ENCODE measurements at regions not wholly inside any gene's neighbourhood (a gene's known extent, or its start where the extent isn't known, plus 50 kb on each side); places are given as distances from the start of the nearest gene placed in this dataset.
"Not testable (repeated sequence)": the region's sequence is repeated elsewhere in the genome, so short reads cannot be mapped to it uniquely, and the experiment has no call there.

DNA sequence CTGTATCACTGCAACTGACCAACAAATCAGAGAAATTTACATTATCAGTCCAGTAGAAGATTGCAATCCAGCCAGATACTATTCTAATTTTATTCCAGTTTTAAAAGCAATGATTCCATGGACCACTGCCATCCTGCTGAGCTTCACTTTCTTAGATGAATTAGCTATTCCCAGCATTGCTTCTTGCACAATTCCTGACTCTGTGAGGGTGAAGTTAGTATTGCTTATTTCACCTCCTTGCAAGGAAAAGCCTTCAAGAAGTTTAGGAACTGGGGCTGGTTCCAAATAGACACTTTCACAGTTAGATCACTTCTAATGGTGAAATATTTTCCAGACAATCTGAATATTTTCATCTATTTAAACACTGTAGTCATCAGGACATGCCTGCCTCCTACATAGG, 338.6 kb upstream of the TNC start:
- intact Hi-C loops (cut with micrococcal nuclease) = no loop called here
- Mint-ChIP-seq H3K27ac (no peak overlapping the region), H3K27me3 (ENCODE audit: low read depth) (no peaks in the 10 kb centered on the region), H3K36me3 (ENCODE audit: low read depth) (no peaks in the 10 kb centered on the region), H3K4me1 (ENCODE audit: low read depth) (no peaks in the 10 kb centered on the region), H3K9me3 (no peaks in the 10 kb centered on the region), H3K4me3 (ENCODE audit: low read depth) (no peak overlapping the region)
- no peak for DNase-seq (ENCODE audit: low spot score)

DNA sequence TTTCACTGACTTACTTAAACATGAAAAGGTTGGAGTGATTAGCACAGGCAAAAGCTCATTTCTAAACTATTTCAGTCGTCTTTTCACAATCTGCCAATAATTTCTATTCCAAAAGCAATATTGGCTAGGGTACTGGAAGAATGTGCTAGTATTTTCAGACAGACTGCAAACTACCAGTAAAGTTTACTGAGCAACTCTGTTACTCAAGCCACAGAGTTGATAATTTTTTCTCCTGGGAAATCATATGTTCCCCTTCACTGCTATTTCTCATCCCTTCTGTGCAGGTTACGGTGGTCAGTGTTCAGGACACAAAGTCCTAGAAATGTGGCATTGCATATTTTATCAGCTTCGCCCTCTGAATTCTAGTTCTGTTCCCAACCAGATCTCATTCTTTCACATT, 343.3 kb upstream of the TNC start:
- DNase-seq (ENCODE audit: low spot score) = no peak
- Mint-ChIP-seq H3K36me3 (ENCODE audit: low read depth) (no peaks in the 10 kb centered on the region), H3K4me1 (ENCODE audit: low read depth) (no peaks in the 10 kb centered on the region), H3K4me3 (ENCODE audit: low read depth) (no peak overlapping the region), H3K27ac (no peak overlapping the region), H3K9me3 (no peaks in the 10 kb centered on the region), H3K27me3 (ENCODE audit: low read depth) (no peaks in the 10 kb centered on the region)
- intact Hi-C loops (cut with micrococcal nuclease) = no loop called here

DNA sequence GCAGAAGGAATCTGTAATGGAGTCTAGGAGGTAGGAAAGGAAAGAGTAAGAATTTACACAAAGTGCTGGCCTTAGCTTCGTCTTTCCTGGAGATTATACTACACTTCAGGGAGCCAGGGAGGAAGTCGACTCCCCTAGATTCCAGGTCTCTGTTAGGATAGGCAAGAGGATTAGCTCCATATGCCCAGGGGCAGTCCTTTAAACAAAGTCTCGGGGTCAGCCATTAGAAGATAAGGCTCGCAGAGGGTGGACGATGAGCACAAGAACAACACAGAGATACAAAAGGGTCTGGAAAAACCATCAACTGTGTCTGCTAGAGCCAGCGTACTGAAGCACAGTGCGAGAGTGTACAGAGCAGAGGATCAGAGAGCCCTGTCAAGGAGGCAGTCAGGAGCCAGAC, 344.7 kb upstream of the TNC start:
- intact Hi-C loops (cut with micrococcal nuclease) = no loop called here
- no peak overlapping the region for H3K4me3 Mint-ChIP-seq (ENCODE audit: low read depth)
- H3K36me3 Mint-ChIP-seq (ENCODE audit: low read depth) = no peaks in the 10 kb centered on the region
- H3K9me3 Mint-ChIP-seq = no peaks in the 10 kb centered on the region
- no peak for DNase-seq (ENCODE audit: low spot score)
- H3K4me1 Mint-ChIP-seq (ENCODE audit: low read depth) = no peaks in the 10 kb centered on the region
- no peaks in the 10 kb centered on the region for H3K27me3 Mint-ChIP-seq (ENCODE audit: low read depth)
- H3K27ac Mint-ChIP-seq = no peak overlapping the region

DNA sequence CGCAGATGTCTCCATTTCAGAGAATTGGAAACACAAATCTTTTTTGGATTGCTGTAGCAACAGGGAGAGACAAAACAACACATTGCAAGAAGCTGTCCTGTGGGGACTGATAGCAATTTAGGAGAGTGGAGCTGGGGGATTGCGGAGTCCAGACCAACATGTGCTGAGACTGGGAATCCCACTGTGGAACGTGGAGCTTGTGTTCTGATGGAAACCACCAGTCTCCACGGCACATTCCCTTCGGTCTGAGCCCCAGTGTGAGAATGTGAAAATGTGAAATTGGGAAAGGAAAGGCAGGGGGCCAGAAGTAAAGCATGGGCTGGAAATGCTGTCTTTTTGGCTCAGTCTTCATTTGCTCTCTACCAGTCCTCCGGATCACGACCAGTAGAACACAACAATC, 348.8 kb upstream of the TNC start:
- no peaks in the 10 kb centered on the region for H3K9me3 Mint-ChIP-seq
- H3K27me3 Mint-ChIP-seq (ENCODE audit: low read depth) = no peaks in the 10 kb centered on the region
- H3K27ac Mint-ChIP-seq = no peak overlapping the region
- H3K4me1 Mint-ChIP-seq (ENCODE audit: low read depth) = no peaks in the 10 kb centered on the region
- H3K36me3 Mint-ChIP-seq (ENCODE audit: low read depth) = no peaks in the 10 kb centered on the region
- no peak overlapping the region for H3K4me3 Mint-ChIP-seq (ENCODE audit: low read depth)
- intact Hi-C loops (cut with micrococcal nuclease) = no loop called here
- DNase-seq (ENCODE audit: low spot score) = no peak

DNA sequence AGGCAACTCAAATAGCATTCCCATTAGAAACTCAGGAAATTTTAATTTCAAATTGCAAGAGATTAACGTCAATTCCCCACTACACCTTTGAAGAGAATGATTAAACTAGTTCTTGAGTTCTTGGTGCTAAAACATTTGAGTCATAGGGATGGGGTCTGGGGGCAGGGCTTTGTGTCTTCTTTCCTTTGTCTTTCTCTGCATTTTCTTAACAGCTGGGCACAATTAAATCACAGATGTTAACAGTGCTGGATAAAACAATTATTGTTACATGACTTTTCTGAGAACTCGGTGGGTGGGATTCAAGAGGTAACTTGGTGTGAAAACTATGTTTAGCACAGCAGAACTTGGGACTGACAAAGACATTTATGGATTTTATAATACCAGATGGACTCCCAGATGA, 351.9 kb upstream of the TNC start:
- intact Hi-C loops (cut with micrococcal nuclease) = no loop called here
- no peak overlapping the region for H3K27ac Mint-ChIP-seq
- H3K4me1 Mint-ChIP-seq (ENCODE audit: low read depth) = no peaks in the 10 kb centered on the region
- no peak for DNase-seq (ENCODE audit: low spot score)
- no peaks in the 10 kb centered on the region for H3K36me3 Mint-ChIP-seq (ENCODE audit: low read depth)
- no peaks in the 10 kb centered on the region for H3K27me3 Mint-ChIP-seq (ENCODE audit: low read depth)
- no peaks in the 10 kb centered on the region for H3K9me3 Mint-ChIP-seq
- no peak overlapping the region for H3K4me3 Mint-ChIP-seq (ENCODE audit: low read depth)

DNA sequence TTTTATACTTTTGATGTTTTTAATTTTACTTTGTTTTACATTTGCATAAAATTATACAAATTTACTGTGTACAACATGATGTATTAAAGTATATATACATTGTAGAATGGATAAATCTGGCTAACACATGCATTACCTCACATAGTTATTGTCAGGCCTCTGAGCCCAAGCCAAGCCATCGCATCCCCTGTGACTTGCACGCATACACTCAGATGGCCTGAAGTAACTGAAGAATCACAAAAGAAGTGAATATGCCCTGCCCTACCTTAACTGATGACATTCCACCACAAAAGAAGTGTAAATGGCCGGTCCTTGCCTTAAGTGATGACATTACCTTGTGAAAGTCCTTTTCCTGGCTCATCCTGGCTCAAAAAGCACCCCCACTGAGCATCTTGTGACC, 355.1 kb upstream of the TNC start:
- H3K27ac Mint-ChIP-seq; H3K27me3 Mint-ChIP-seq (ENCODE audit: low read depth); H3K4me3 Mint-ChIP-seq (ENCODE audit: low read depth); H3K9me3 Mint-ChIP-seq; H3K4me1 Mint-ChIP-seq (ENCODE audit: low read depth); intact Hi-C loops (cut with micrococcal nuclease); DNase-seq (ENCODE audit: low spot score); H3K36me3 Mint-ChIP-seq (ENCODE audit: low read depth): not testable (repeated sequence)

DNA sequence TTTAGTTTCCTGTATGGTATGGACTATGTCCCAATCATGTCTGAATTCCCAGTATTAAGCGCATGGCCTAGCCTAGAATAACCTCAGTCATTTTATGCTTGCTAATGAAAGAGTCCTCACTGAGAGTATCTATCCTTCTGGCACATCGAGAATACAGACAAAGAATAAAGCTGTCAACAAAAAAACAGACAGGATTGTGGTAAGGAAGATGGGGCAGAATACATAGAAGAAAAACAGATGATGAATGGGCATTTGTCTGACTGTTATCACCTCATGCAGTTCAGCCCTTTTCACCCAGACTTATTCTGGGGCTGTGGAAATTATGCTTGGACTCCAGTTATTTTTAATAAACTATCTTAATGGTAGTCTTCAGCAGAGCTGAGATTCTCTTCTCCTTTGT, 363.8 kb upstream of the TNC start:
- intact Hi-C loops (cut with micrococcal nuclease) = no loop called here
- Mint-ChIP-seq H3K36me3 (ENCODE audit: low read depth) (no peaks in the 10 kb centered on the region), H3K27ac (no peak overlapping the region), H3K9me3 (no peaks in the 10 kb centered on the region), H3K4me3 (ENCODE audit: low read depth) (no peak overlapping the region), H3K27me3 (ENCODE audit: low read depth) (no peaks in the 10 kb centered on the region), H3K4me1 (ENCODE audit: low read depth) (no peaks in the 10 kb centered on the region)
- DNase-seq (ENCODE audit: low spot score) = no peak

DNA sequence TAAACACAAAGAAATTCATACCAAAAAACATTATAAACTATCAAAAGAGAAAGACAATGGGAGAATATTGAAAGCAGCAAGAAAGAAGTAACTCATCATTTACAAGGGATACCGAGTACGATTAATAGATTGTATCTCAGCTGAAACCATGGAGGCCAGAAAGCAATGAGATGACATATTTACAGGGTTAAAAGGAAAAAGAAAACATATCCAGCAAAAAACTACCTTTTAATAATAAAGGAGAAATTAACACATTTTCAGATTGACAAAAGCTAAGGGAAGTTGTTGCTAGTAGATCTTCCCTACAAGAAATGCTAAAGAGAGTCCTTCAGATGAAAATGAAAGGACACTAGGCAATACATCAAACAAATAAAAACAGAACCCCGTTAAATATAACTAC, 364.8 kb upstream of the TNC start:
- H3K36me3 Mint-ChIP-seq (ENCODE audit: low read depth) = no peaks in the 10 kb centered on the region
- no peak for DNase-seq (ENCODE audit: low spot score)
- no peaks in the 10 kb centered on the region for H3K9me3 Mint-ChIP-seq
- no peaks in the 10 kb centered on the region for H3K27me3 Mint-ChIP-seq (ENCODE audit: low read depth)
- no peak overlapping the region for H3K27ac Mint-ChIP-seq
- no peaks in the 10 kb centered on the region for H3K4me1 Mint-ChIP-seq (ENCODE audit: low read depth)
- intact Hi-C loops (cut with micrococcal nuclease) = no loop called here
- no peak overlapping the region for H3K4me3 Mint-ChIP-seq (ENCODE audit: low read depth)

DNA sequence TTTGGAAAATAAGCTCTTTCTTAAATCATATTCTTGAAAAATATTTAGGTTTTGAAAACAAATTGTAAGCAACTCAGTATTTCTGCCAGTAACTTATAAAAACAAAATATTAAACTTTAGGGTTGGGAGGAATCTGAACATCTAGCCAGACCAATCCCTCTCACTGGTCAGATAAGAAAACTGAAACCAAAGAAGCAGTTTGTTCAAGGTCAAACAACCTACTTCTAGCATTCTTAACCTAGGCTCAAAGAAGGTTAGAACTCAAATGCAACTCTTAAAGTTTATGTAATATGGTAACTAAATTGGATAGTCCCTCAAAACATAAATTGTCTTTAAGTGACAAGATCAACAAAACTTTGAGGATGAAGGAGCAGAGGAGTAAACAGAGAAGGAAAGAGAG, 374.9 kb upstream of the TNC start:
- Mint-ChIP-seq H3K36me3 (ENCODE audit: low read depth) (no peaks in the 10 kb centered on the region), H3K27ac (no peak overlapping the region), H3K27me3 (ENCODE audit: low read depth) (peaks cover 2% of the 10 kb centered on the region), H3K4me3 (ENCODE audit: low read depth) (no peak overlapping the region), H3K9me3 (no peaks in the 10 kb centered on the region), H3K4me1 (ENCODE audit: low read depth) (no peaks in the 10 kb centered on the region)
- intact Hi-C loops (cut with micrococcal nuclease) = no loop called here
- no peak for DNase-seq (ENCODE audit: low spot score)

DNA sequence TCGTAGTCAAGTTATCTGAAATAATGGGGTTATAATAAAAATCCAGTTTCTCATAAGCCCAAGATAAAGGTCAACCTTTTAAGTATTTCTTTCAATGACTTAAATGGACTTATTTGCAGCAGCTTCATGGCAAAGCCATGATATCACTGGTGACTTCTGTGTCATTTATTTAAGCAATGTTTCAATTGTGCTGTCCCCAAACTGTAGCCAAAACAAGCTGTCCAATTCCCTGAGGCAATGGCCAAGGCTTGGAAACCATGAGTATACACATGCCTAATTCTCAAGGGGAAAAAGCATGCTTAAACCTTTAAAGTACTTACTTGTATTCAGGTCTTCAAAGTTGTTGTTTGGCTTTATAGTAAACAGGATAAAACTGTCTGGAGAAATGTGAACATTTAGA, 376.4 kb upstream of the TNC start:
- no peaks in the 10 kb centered on the region for H3K4me1 Mint-ChIP-seq (ENCODE audit: low read depth)

DNA sequence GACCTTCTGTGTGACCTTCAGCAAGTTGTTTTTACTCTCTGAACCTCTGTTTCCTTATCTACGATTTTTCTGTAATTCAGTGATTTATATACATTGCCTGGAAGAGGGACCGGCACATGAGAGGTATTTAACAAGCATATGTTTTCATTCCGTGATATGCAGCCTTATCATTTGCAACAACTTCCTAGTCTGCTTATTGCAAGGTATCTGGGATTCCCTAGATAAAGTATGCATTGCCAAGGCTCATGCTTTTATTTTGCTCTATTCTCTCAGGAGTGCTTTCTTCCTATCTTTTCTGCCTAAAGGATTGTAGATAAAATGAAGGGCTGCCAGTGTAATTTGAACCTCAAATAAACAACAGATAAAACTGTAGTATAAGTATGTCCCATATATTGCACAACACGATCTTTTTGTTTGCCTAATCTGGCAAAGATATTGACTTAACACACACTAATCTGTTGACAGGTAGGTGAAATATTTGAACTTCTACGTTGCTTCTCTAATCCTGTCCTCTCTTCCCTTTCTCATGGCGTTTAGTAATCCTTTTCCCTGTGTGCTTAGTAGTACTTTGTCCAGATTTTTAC, 377.2 kb upstream of the TNC start:
- Mint-ChIP-seq H3K27me3 (ENCODE audit: low read depth) (no peaks in the 10 kb centered on the region), H3K36me3 (ENCODE audit: low read depth) (no peaks in the 10 kb centered on the region), H3K27ac (no peak overlapping the region), H3K9me3 (no peaks in the 10 kb centered on the region), H3K4me3 (ENCODE audit: low read depth) (no peak overlapping the region), H3K4me1 (ENCODE audit: low read depth) (no peaks in the 10 kb centered on the region)
- intact Hi-C loops (cut with micrococcal nuclease) = no loop called here
- no peak for DNase-seq (ENCODE audit: low spot score)

More for the DNA sequence above, 376.4 kb upstream of the TNC start:
- H3K36me3 Mint-ChIP-seq (ENCODE audit: low read depth) = no peaks in the 10 kb centered on the region
- H3K27me3 Mint-ChIP-seq (ENCODE audit: low read depth) = peaks cover 2% of the 10 kb centered on the region
- no peak for DNase-seq (ENCODE audit: low spot score)
- H3K4me3 Mint-ChIP-seq (ENCODE audit: low read depth) = no peak overlapping the region
- no peak overlapping the region for H3K27ac Mint-ChIP-seq
- no peaks in the 10 kb centered on the region for H3K9me3 Mint-ChIP-seq
- intact Hi-C loops (cut with micrococcal nuclease) = no loop called here

DNA sequence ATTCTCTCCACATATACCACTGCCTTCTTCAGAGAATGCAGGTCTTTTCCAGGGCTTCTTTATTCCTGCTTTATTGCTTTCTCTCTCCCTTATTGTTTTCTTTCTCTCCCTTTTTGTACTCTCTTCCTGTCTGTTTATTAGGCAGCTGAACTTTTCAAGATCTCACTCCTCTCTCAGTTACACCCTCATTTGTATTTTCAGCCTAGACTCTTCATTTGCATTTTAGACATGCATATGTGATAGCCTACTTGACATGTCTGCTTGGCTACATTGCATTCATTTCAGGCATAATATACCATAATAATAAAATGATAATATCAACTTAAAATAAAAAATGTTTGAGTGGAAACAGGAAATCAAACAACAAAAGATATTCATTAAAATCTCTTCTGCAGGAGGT, 377.9 kb upstream of the TNC start:
- Mint-ChIP-seq H3K9me3 (no peaks in the 10 kb centered on the region), H3K4me3 (ENCODE audit: low read depth) (no peak overlapping the region), H3K27me3 (ENCODE audit: low read depth) (no peaks in the 10 kb centered on the region), H3K27ac (no peak overlapping the region), H3K36me3 (ENCODE audit: low read depth) (no peaks in the 10 kb centered on the region), H3K4me1 (ENCODE audit: low read depth) (no peaks in the 10 kb centered on the region)
- intact Hi-C loops (cut with micrococcal nuclease) = no loop called here
- no peak for DNase-seq (ENCODE audit: low spot score)

DNA sequence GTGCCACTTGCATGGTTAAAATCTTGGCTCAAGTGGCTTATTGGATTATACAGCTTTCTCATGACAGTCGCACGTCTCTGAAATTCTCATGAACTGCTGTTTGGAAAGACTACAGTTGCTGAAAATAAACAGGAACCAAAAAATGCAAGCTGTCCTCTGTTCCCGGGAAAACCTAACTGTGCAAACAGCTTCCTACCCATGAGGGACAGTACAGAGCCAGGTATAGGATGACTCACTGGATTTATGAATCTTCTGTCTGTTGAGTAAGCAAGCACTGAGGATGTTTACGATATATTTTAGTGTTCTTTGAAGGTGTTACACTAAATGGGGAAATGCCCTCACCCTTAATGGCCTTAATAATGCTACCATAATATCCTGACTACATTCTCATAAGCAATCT, 380.3 kb upstream of the TNC start:
- H3K4me1 Mint-ChIP-seq (ENCODE audit: low read depth) = no peaks in the 10 kb centered on the region
- intact Hi-C loops (cut with micrococcal nuclease) = no loop called here
- DNase-seq (ENCODE audit: low spot score) = no peak
- H3K9me3 Mint-ChIP-seq = no peaks in the 10 kb centered on the region
- H3K27ac Mint-ChIP-seq = no peak overlapping the region
- H3K36me3 Mint-ChIP-seq (ENCODE audit: low read depth) = no peaks in the 10 kb centered on the region
- no peak overlapping the region for H3K4me3 Mint-ChIP-seq (ENCODE audit: low read depth)
- no peaks in the 10 kb centered on the region for H3K27me3 Mint-ChIP-seq (ENCODE audit: low read depth)

DNA sequence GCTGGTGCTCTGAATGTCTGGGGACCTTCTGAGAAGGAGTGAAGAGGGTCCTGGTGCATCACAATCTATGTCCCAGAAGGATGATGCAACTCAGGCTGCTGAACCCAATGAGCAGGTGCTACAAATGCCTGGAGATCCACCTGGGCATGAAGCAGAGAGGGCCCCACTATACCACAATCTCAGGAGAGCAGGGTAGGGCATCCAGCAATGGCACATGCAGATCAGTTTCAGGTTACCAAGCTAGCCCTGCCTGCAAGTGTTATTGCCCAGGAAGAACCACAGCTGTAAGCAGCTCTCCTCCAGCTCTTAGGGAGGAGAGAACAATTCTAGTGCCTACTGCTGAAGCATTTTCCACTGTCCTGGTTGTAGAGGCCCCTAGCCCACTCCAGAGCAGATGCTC, 389.2 kb upstream of the TNC start:
- Mint-ChIP-seq H3K36me3 (ENCODE audit: low read depth) (no peaks in the 10 kb centered on the region), H3K9me3 (no peaks in the 10 kb centered on the region), H3K27ac (no peak overlapping the region), H3K4me1 (ENCODE audit: low read depth) (no peaks in the 10 kb centered on the region), H3K27me3 (ENCODE audit: low read depth) (no peaks in the 10 kb centered on the region), H3K4me3 (ENCODE audit: low read depth) (no peak overlapping the region)
- DNase-seq (ENCODE audit: low spot score) = no peak
- intact Hi-C loops (cut with micrococcal nuclease) = no loop called here

Data from activated T-helper 2 cell treated with anti-CD3 and anti-CD28 coated beads, Interferon-gamma antibody, Interleukin-2, Interleukin-4, amounts not matched to agents 10 μg/mL and 5 μg/mL and 100 μg/mL, durations not matched to agents 14 hours and 24 hours and 36 hours (primary cell).